Activated T-cell treated with anti-CD3 and anti-CD28 coated beads for 1 hour (primary cell): ENCODE measurements at regions not wholly inside any gene's neighbourhood (a gene's known extent, or its start where the extent isn't known, plus 50 kb on each side); places are given as distances from the start of the nearest gene placed in this dataset.
"Not testable (repeated sequence)": the region's sequence is repeated elsewhere in the genome, so short reads cannot be mapped to it uniquely, and the experiment has no call there.

Source experiments
- DNase-seq: peaks from one replicate; pipeline ENCODE4 v3.0.0-alpha.2; 2020; ENCODE audit warnings: low read depth

- no peak for DNase-seq
These were observed 231.7 kb upstream of the AFF2 start for GRCh38 chrX:148268673-148269072.

DNA sequence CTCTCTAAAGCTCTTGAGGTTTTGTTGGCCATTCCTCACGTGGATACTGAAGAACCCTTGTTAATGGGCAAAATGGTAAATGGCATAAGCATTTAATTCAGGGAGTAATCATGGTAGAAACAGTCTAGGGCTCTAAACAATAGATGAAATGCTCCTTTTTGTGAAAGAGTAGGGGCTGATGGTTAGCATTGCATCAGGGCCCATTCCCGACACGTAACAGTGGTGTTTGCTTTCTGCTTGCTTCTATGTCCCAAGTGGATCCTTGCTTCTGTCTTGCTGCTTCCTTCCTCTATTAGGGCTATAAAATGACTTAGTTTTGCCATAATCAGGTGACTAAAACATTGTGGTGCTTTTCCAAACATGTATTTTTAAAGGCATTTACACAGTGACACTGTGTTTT is 230.9 kb upstream of the AFF2 start:
- DNase-seq: no peak

DNA sequence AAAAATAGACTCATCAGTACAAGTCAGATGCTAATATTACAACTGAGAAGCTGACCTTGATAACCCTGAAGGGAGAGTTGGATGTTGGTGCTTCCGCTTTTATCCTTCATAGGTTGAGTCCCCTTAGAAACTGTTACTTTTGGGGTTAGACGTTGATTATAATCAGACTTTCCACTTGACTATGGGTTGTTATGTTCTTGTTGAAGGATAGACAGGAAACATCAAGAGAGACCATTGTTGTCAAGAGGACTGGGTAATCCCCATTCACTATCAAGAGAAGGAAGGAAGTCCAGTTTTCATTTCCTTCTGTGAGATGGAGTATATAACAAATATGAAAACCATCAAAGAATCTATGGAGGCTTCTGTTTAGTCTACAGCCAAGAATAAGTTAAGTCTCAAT is 229.9 kb upstream of the AFF2 start:
- no peak for DNase-seq

DNA sequence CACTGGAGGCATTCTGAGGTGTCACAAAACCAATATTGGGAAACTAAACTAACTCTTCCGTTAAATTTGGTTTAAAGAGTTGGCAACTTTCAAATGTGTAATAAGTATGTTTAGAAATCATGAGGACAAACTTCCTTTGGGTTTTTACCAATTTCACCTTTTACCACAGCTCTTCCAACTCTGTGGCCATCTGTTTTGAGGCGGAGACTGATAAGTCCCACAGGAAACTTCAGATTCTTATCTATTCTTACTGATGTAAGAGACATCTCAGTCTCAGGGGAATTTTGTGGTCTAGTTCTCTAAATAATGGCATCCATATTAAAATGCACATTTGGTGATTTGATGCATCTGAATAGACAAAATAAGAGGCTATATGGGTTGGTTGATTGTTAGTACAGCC is 229.2 kb upstream of the AFF2 start:
- no peak for DNase-seq

DNA sequence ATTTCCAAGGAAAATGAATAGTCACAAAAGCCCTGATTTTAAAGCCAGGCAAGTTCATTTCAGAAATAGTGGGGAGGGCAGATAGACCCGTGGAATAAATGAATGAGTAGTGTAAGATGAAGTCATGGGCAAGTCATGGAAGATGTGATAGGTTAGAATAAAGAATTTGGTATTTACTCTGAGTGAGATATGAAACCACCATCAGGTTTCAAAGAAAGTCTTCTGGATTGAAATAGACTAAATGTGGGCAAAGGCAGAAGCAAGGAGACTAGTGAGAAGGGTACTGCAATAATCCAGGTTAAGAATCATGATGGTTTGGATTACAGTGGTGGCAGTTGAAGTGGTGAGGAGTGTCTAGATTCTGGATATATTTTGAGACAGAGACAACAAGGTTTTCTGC is 218.5 kb upstream of the AFF2 start:
- DNase-seq: no peak

DNA sequence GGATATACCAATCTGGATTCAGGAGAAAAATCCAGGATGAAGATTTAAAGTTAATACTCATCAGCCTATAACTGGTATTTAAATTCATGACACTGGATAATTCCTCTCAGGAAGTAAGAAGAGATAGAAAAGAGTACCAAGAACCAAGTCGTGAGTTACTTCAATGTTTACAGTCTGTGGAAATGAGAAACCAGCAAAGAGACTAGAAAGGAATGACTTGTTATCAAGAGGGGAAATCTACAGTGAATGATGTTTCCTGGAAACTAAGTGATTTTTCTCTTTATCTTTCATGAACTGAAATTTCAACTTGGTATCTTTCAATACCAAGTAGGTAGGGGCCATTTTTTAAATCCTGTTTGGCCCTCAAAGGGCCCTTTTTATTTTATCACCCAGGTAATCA is 217.9 kb upstream of the AFF2 start:
- no peak for DNase-seq

- no peak for DNase-seq
These were observed 216.4 kb upstream of the AFF2 start for GRCh38 chrX:148284056-148284455.

DNA sequence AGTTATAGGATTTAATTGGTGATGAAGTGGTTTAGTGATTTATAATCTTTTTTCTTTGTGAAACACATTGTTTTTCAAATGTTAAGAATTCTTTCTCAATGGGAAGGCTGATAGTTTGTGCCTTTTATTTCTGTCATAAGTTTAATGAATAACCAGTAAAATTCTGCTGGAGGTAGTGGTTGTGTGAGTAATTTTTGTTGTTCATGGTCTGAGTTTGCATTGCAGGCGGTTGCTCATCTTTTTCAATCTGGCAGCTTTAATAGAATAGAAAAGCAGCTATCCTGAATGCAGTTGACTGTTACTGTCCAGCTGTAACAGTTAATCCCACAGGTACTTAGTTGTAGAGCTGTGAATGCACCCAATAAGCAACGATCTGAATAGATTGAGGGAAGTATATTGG is 215.6 kb upstream of the AFF2 start:
- DNase-seq: no peak

- no peak for DNase-seq
These were observed 212.0 kb upstream of the AFF2 start for GRCh38 chrX:148288451-148288850.

- DNase-seq: no peak
These were observed 210.4 kb upstream of the AFF2 start for GRCh38 chrX:148290041-148290440.

- DNase-seq: no peak
These were observed 209.5 kb upstream of the AFF2 start for GRCh38 chrX:148290931-148291330.

DNA sequence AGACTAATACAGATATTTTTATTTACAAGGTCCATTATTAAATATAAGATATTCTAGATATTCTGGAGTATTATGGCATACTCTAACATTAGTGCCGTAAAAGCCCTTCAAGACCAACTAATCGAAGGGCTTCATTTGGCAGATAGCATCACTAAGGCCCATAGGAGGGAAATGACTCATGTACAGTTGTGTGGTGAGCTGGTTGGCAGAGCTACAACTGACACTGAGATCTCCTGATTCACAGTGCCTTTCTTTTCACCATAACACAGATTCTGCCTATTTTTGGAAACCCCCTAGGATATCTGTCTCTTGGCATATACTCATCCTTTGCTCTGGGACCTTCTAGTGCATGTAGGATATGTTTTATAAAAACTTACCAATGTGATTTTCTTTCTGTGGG is 201.7 kb upstream of the AFF2 start:
- DNase-seq: no peak

- not testable (repeated sequence) for DNase-seq
These were observed 195.2 kb upstream of the AFF2 start for GRCh38 chrX:148305214-148305613.

- DNase-seq: no peak
These were observed 191.0 kb upstream of the AFF2 start for GRCh38 chrX:148309413-148309812.

DNA sequence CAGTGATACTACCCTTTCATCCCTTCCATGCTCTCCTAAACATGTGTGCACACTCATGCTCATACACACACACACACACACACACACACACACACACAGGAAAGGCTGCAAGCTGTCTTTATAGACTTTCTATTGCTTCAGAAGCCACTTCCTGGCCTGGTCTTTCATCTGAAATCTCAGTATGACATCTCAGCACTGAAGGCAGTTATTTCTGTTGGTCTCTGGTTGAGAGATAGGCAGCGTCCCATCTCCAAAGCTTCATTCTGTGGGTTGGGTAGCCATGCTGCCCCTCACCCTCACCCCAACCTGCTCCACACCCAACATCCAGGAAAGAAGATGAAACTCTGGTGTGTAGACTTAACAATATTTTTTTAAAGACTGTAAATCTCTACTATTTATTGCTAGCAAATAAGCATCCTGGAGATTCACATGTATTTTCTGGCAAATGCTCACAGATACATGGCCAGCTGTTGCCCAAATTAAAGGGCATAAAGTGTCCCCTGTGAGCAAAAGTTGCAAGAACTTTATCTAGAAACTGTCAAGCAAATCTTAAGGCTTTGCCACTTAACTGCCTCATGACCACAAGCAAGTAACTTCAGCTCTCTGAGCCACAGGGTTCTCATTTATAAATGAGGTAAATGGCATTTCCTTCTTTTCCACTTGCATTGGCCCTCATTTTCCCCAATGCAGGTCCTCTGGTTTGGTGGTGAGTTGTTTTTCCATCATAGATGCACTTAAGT is 189.8 kb upstream of the AFF2 start:
- DNase-seq: peak; percentile 26

DNA sequence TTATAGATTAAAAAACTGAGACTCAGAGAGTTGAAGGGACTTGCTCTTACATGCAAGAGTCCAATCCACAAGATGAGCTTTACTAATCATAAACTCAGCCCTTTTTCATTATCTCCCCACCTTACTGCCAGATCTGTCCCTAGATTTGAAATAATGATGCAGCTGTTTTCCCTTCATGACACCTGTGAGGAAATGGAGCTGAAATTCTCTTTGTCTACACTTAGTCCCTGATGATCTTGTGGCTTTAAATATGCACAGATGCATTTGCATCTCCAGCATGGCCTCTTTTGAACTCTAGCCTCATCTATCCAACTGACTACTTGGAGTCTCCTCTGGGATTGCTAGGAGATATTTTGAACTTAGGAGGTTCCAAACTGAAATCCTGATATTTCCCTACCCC is 188.9 kb upstream of the AFF2 start:
- no peak for DNase-seq

- DNase-seq: no peak
These were observed 185.5 kb upstream of the AFF2 start for GRCh38 chrX:148314876-148315275.

GRCh38 chrX:148316446-148316845 is 184.0 kb upstream of the AFF2 start:
- no peak for DNase-seq

DNA sequence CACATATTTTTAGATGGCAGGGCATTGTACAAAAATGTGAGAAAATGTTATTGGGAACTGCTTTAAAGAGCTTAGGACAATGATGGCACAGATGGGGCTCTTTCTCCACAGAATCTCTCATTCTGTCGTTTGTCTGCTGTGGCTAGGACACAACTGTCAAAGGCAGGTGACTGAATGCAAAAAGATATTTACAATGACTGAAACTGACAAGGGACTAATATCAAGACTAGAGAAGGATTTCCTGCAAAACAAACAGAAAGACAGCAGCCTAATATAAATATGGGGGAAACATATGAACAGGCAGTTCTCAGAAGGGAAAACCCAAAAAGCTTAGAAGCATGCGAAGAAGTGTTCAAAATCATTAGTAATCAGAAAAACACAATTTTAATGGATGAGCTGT is 177.5 kb upstream of the AFF2 start:
- no peak for DNase-seq

GRCh38 chrX:148333989-148334388 is 166.4 kb upstream of the AFF2 start:
- no peak for DNase-seq

DNA sequence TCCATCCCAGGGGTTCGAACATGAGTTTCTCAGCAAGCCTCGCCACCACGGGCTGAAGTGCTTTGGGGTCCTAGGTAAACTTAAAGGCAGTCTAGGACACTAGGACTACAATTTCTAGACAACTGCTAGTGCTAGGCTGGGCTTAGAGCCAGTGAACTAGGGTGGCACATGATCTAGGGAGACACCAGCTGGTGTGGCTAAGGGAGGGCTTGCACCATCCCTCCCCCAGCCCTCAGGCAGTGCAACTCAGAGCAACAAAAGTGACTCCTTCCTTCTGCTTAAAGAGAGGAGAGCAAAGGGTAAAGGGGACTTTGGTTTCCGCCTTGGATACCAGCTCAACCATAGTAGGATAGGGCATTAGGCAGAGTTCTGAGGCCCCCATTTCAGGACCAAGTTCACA is 162.5 kb upstream of the AFF2 start:
- no peak for DNase-seq

DNA sequence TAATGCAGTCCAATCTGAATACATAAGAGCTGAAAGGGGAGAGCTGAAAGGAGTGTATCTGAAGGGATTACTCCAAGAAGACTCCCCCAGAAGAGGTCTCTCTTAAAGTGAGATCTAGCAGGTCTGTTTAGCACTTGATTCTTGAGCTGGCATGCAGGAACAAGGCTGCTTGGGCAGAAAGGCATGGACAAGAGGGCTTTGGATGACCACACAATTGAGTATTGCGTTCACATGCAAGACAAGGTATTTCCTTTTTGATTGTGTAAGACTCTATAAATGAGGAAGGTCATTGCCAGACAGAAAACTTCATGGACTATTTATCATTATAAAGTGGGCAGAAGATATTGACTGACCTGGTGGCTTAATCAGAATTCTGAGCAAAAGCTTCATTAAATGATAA is 145.5 kb upstream of the AFF2 start:
- DNase-seq: no peak

DNA sequence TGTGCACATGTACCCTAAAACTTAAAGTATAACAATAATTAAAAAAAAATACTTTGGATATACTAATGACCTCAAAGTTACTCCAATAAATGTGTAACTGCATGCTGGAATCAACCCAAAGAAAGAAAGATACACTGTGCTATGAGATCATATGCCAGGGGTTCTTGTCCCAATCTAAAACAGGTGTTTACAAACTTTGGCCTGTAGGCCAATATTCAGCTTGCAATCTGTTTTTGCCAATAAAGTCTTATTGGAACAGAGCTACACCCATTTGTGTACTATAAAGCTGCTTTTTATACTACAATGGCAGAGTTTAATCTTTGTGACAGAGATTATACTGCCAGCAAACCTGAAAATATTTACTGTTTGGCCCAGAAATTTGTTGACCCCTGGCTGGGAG is 138.8 kb upstream of the AFF2 start:
- DNase-seq: no peak

GRCh38 chrX:148363471-148364235 is 136.8 kb upstream of the AFF2 start:
- no peak for DNase-seq
